Suprapubic skin (tissue), 4 donors: ENCODE measurements at regions not wholly inside any gene's neighbourhood (a gene's known extent, or its start where the extent isn't known, plus 50 kb on each side); places are given as distances from the start of the nearest gene placed in this dataset.
"Not testable (repeated sequence)": the region's sequence is repeated elsewhere in the genome, so short reads cannot be mapped to it uniquely, and the experiment has no call there.

Source experiments
- CTCF ChIP-seq, 2 donors: fragments of 200-600 bp in 1 of 2; fragments of 450-650 bp in 1 of 2; sonication (generic) in 1 of 2; IDR thresholded peaks; one replicate each; pipeline ENCODE4 v1.5.1; 2016 to 2019; ENCODE audit warnings: antibody characterized with exemption in 2 of 2, mild to moderate bottlenecking in 1 of 2, moderate library complexity in 1 of 2
- EP300 ChIP-seq: sonication (generic); formaldehyde crosslinking; IDR thresholded peaks from one replicate; pipeline ENCODE4 v1.6.1; 2017; ENCODE audit warnings: antibody characterized with exemption
- POLR2A ChIP-seq, 2 donors: fragments of 450-650 bp; IDR thresholded peaks; one replicate each; pipeline ENCODE4 v1.6.1; 2017; ENCODE audit warnings: antibody characterized with exemption in 2 of 2, mild to moderate bottlenecking in 2 of 2, moderate library complexity in 2 of 2
- POLR2AphosphoS5 ChIP-seq, 3 donors: sonication (generic); formaldehyde crosslinking; IDR thresholded peaks; one replicate each; pipeline ENCODE4 v1.6.1; 2017; ENCODE audit warnings: antibody characterized with exemption in 3 of 3

DNA sequence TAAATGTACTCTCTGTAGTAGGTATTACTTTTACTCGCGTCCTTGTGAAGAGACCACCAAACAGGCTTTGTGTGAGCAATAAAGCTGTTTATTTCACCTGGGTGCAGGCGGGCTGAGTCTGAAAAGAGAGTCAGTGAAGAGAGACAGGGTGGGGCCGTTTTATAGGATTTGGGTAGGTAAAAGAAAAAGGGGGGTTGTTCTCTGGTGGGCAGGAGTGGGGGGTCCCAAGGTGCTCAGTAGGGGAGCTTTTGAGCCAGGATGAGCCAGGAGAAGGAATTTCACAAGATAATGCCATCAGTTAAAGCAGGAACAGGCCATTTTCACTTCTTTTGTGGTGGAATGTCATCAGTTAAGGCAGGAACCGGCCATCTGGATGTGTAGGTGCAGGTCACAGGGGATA lies 918.7 kb upstream of the CRIM1 start:
- not testable (repeated sequence) for TF ChIP-seq CTCF (IDR thresholded peaks at IDR 0.05); POLR2A (IDR thresholded peaks at IDR 0.05); EP300; POLR2AphosphoS5 (IDR thresholded peaks at IDR 0.05)
